ENCODE measurements at regions not wholly inside any gene's neighbourhood (a gene's known extent, or its start where the extent isn't known, plus 50 kb on each side); places are given as distances from the start of the nearest gene placed in this dataset.

- H3K9me3 ChIP-seq (ENCODE audit: control insufficient read depth, insufficient read depth, low read length): no peaks in the 10 kb centered on the region
- H3K4me3 ChIP-seq (ENCODE audit: low read length): no peak overlapping the region
- H3K36me3 ChIP-seq (ENCODE audit: control insufficient read depth, insufficient read depth, low read length): no peaks in the 10 kb centered on the region
- no peaks in the 10 kb centered on the region for H3K27me3 ChIP-seq (ENCODE audit: control insufficient read depth, insufficient read depth, low read length)
- Mint-ChIP-seq H3K9me3 (no peaks in the 10 kb centered on the region), H3K27ac (no peak overlapping the region), H3K4me3 (no peak overlapping the region), H3K4me1 (peaks cover 0 to 16% of the 10 kb centered on the region in 2 donors), H3K27me3 (ENCODE audit: low read depth in 2 of 2) (no peaks in the 10 kb centered on the region), H3K36me3 (no peaks in the 10 kb centered on the region)
- no peak for TF ChIP-seq CTCF (IDR thresholded peaks at IDR 0.05)
- H3K27ac ChIP-seq (ENCODE audit: low read length): no peak overlapping the region
- WGBS (ENCODE audit: insufficient coverage): 90% methylated on average over 8 of the region's 8 CpGs
- intact Hi-C loops (cut with micrococcal nuclease): no loop called here
- peak in 1 of 2 donors; percentile 11 for DNase-seq
- H3K4me1 ChIP-seq (ENCODE audit: control insufficient read depth, insufficient read depth, low read length): peaks cover 16% of the 10 kb centered on the region
- no peak for ATAC-seq
Observed at GRCh38 chr15:31276596-31277298, 49.9 kb upstream of the KLF13 start.

Data from natural killer cell (primary cell).